B cell (primary cell): ENCODE measurements at regions not wholly inside any gene's neighbourhood (a gene's known extent, or its start where the extent isn't known, plus 50 kb on each side); places are given as distances from the start of the nearest gene placed in this dataset.

ENCODE experiments used
- ATAC-seq: fragments of 200-7000 bp; cut with Tn5 transposase; one replicate; pipeline ENCODE4 v1.10.0; 2021; ENCODE audit warnings: low read depth, mild to moderate bottlenecking, moderate number of reproducible peaks, moderate library complexity
- CTCF ChIA-PET: fragments of 350-600 bp; sonication (Branson Sonifier 250); formaldehyde crosslinking; loops from one replicate; lab custom pipeline; 2021; ENCODE audit warnings: antibody characterized with exemption, inconsistent platforms; lab: Charles Lee
- POLR2A ChIA-PET: fragments of 350-600 bp; sonication (Branson Sonifier 250); formaldehyde crosslinking; loops from one replicate; lab custom pipeline; 2021; ENCODE audit warnings: antibody characterized with exemption; lab: Charles Lee
- DNase-seq: peaks from one replicate; pipeline ENCODE4 v3.0.0; 2013
- H2AFZ ChIP-seq: 2 replicates; pipeline ENCODE4 v1.6.1; 2012; ENCODE audit warnings: mild to moderate bottlenecking, low read depth, low read length; ENCODE audit not compliant: insufficient read depth, poor library complexity, severe bottlenecking
- H3K27ac ChIP-seq, 2 donors: 1 replicate in 1 of 2; 2 replicates in 1 of 2; pipeline ENCODE4 v1.5.1; 2012 to 2013; ENCODE audit warnings: low read length in 2 of 2, mild to moderate bottlenecking in 2 of 2, moderate library complexity in 1 of 2
- H3K27me3 ChIP-seq, 4 experiments: fragments of 200-600 bp in 1 of 4; sonication (generic) in 1 of 4; replicated peaks in 1 of 4; 1 replicate in 2 of 4; 2 replicates in 2 of 4; pipeline versions ENCODE4 v1.6.1 to v1.7.0; 2013 to 2016; ENCODE audit warnings: low read length in 3 of 4, mild to moderate bottlenecking in 2 of 4, mixed read lengths in 1 of 4, moderate library complexity in 1 of 4; ENCODE audit not compliant: insufficient read depth in 4 of 4, control insufficient read depth in 3 of 4; ENCODE audit errors: control extremely low read depth in 1 of 4
- H3K36me3 ChIP-seq, 2 experiments: replicated peaks in 1 of 2; 1 replicate in 1 of 2; 2 replicates in 1 of 2; pipeline versions ENCODE4 v1.6.1 to v1.7.1; 2013; ENCODE audit warnings: low read length in 1 of 2; ENCODE audit not compliant: insufficient read depth in 2 of 2, control insufficient read depth in 1 of 2; ENCODE audit errors: control extremely low read depth in 1 of 2, extremely low read depth in 1 of 2
- H3K4me1 ChIP-seq, 2 donors: fragments of 200-600 bp in 1 of 2; sonication (generic) in 1 of 2; 1 replicate in 1 of 2; 2 replicates in 1 of 2; pipeline versions ENCODE4 v1.5.1 to v1.6.1; 2013 to 2017; ENCODE audit warnings: low read length in 2 of 2; ENCODE audit not compliant: control insufficient read depth in 2 of 2, insufficient read depth in 2 of 2
- H3K4me2 ChIP-seq: replicated peaks from 2 replicates; pipeline ENCODE3; 2012; ENCODE audit warnings: mild to moderate bottlenecking, low read depth, low read length; ENCODE audit not compliant: poor library complexity, severe bottlenecking
- H3K4me3 ChIP-seq, 5 experiments: fragments of 200-600 bp in 1 of 5; sonication (generic) in 1 of 5; 1 replicate in 3 of 5; 2 replicates in 2 of 5; pipeline versions ENCODE4 v1.5.1 to v1.7.0; 2011 to 2016; ENCODE audit warnings: low read length in 4 of 5, mild to moderate bottlenecking in 4 of 5, low read depth in 2 of 5, control low read depth in 1 of 5, moderate library complexity in 1 of 5; ENCODE audit not compliant: insufficient read depth in 1 of 5; ENCODE audit errors: control extremely low read depth in 1 of 5, extremely low read depth in 1 of 5
- H3K79me2 ChIP-seq: fragments of 200-600 bp; sonication (generic); one replicate; pipeline ENCODE4 v1.6.0; 2016; ENCODE audit warnings: low read length; ENCODE audit not compliant: control insufficient read depth, insufficient read depth
- H3K9ac ChIP-seq: fragments of 200-600 bp; sonication (generic); 2 replicates; pipeline ENCODE4 v1.6.1; 2017; ENCODE audit warnings: mild to moderate bottlenecking, low read length, moderate library complexity
- H3K9me3 ChIP-seq, 3 donors: one replicate each; pipeline versions ENCODE4 v1.6.1 to v1.7.1; 2013; ENCODE audit warnings: low read length in 2 of 3; ENCODE audit not compliant: control insufficient read depth in 2 of 3, insufficient read depth in 1 of 3; ENCODE audit errors: control extremely low read depth in 1 of 3
- H4K20me1 ChIP-seq: 2 replicates; pipeline ENCODE4 v1.6.0; 2012; ENCODE audit warnings: mild to moderate bottlenecking, low read length; ENCODE audit not compliant: insufficient read depth, control insufficient read depth, poor library complexity, severe bottlenecking
- H3K27ac Mint-ChIP-seq: one replicate; pipeline ENCODE4 v1.8.0; 2021; ENCODE audit warnings: mixed read lengths
- H3K27me3 Mint-ChIP-seq: one replicate; pipeline ENCODE4 v1.8.0; 2021; ENCODE audit warnings: mixed read lengths
- H3K4me1 Mint-ChIP-seq: one replicate; pipeline ENCODE4 v1.8.0; 2021; ENCODE audit warnings: mixed read lengths
- H3K4me3 Mint-ChIP-seq: one replicate; pipeline ENCODE4 v1.8.0; 2021; ENCODE audit warnings: mixed read lengths
- H3K9me3 Mint-ChIP-seq: one replicate; pipeline ENCODE4 v1.8.0; 2022; ENCODE audit warnings: mixed read lengths; ENCODE audit not compliant: insufficient read depth
- EZH2 ChIP-seq: IDR thresholded peaks from 2 replicates; pipeline ENCODE4 v1.6.1; 2012; ENCODE audit warnings: borderline replicate concordance, low read depth, mild to moderate bottlenecking, moderate library complexity, low read length; ENCODE audit not compliant: insufficient read depth, poor library complexity, severe bottlenecking
- WGBS: methylation state at CpG from one replicate; pipeline ENCODE4 v1.1.5; 2013; ENCODE audit warnings: missing lambda C conversion rate; ENCODE audit not compliant: insufficient coverage; 5-methylcytosine and 5-hydroxymethylcytosine counted together
- intact Hi-C: fragments of 100-400 bp; cut with micrococcal nuclease; formaldehyde crosslinking; loops from one replicate; pipeline ENCODE4 v1.10.0; 2022
- TF ChIP-seq, protein P1 (sequence below): fragments of 200-600 bp; IDR thresholded peaks from one replicate; pipeline ENCODE4 v1.8.0; 2022; ENCODE audit warnings: antibody characterized with exemption, mild to moderate bottlenecking

DNA sequence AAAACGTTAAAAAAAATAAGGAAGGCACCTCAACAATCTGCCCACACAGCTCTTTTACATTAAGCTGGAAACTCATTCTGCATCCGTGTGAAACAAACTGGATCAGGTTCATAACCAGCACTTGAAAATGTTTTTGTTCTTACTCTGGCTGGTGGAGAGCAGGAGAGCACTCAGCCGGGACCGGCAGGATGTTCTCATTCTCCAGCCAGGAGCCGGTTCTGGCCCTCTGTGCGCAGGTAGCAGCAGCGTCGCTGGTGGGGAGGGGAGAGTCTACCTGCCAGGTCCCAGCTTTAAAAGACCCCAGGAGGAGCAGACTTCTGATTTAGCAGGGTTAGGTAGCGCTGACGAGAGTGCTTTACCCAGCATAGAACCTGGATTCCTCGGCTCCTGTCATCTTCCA is 834.9 kb upstream of the SALL3 start:
- ATAC-seq (no peak), DNase-seq (no peak)
- peaks cover 5% of the 10 kb centered on the region for H3K9me3 Mint-ChIP-seq
- Histone ChIP-seq H3K4me3 (no peak overlapping the region), H4K20me1 (no peaks in the 10 kb centered on the region), H3K36me3 (no peaks in the 10 kb centered on the region), H3K27ac (no peak overlapping the region), H2AFZ (no peak overlapping the region), H3K9ac (no peak overlapping the region), H3K4me2 (no peak overlapping the region), H3K9me3 (peaks cover 0 to 3% (median 0%) of the 10 kb centered on the region in 3 donors), H3K27me3 (no peaks in the 10 kb centered on the region), H3K4me1 (no peaks in the 10 kb centered on the region), H3K79me2 (no peaks in the 10 kb centered on the region)
- no peak overlapping the region for H3K4me3 Mint-ChIP-seq
- WGBS, result 90% methylated on average over 11 of the region's 11 CpGs
- intact Hi-C loops, result no loop called here
- no peak overlapping the region for H3K27ac Mint-ChIP-seq
- H3K4me1 Mint-ChIP-seq, result no peaks in the 10 kb centered on the region
- ChIA-PET CTCF (no interaction called here), POLR2A (no interaction called here)
- no peak for TF ChIP-seq EZH2
- TF ChIP-seq, protein P1, sequence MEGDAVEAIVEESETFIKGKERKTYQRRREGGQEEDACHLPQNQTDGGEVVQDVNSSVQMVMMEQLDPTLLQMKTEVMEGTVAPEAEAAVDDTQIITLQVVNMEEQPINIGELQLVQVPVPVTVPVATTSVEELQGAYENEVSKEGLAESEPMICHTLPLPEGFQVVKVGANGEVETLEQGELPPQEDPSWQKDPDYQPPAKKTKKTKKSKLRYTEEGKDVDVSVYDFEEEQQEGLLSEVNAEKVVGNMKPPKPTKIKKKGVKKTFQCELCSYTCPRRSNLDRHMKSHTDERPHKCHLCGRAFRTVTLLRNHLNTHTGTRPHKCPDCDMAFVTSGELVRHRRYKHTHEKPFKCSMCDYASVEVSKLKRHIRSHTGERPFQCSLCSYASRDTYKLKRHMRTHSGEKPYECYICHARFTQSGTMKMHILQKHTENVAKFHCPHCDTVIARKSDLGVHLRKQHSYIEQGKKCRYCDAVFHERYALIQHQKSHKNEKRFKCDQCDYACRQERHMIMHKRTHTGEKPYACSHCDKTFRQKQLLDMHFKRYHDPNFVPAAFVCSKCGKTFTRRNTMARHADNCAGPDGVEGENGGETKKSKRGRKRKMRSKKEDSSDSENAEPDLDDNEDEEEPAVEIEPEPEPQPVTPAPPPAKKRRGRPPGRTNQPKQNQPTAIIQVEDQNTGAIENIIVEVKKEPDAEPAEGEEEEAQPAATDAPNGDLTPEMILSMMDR, result no peak
- no peaks in the 10 kb centered on the region for H3K27me3 Mint-ChIP-seq

DNA sequence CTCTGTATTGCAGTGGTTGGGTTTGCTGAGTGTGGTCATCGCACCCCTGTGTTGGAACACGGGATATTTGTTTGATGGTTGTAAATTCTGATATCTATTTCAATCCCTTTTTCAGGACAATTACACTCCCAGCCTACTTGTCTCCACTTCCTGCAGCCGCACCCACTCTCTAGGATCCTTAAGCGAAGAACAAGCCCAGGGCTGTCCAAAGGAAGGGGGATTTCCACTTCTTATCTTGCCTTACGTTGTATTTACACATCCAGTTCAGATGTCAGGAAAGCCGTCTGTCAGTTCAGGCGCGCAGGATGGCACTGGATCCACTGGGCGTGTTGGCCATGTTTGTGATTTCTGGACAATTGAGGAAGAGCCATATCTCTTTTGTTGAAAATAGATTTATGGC is 834.5 kb upstream of the SALL3 start:
- H3K9me3 Mint-ChIP-seq, result peaks cover 5% of the 10 kb centered on the region
- no peaks in the 10 kb centered on the region for H4K20me1 ChIP-seq
- ChIA-PET CTCF (no interaction called here), POLR2A (no interaction called here)
- H3K79me2 ChIP-seq, result no peaks in the 10 kb centered on the region
- WGBS, result no CpG with 5 or more reads among the region's 9 CpGs
- no peak for DNase-seq
- no peak for ATAC-seq
- no peak overlapping the region for H3K4me3 ChIP-seq
- H3K4me1 ChIP-seq, result no peaks in the 10 kb centered on the region
- H3K9ac ChIP-seq, result no peak overlapping the region
- no peaks in the 10 kb centered on the region for H3K36me3 ChIP-seq
- H3K4me3 Mint-ChIP-seq, result no peak overlapping the region
- no peaks in the 10 kb centered on the region for H3K27me3 ChIP-seq
- H3K27me3 Mint-ChIP-seq, result no peaks in the 10 kb centered on the region
- intact Hi-C loops, result no loop called here
- no peak overlapping the region for H2AFZ ChIP-seq
- peaks cover 0 to 3% (median 0%) of the 10 kb centered on the region in 3 donors for H3K9me3 ChIP-seq
- no peak overlapping the region for H3K27ac Mint-ChIP-seq
- no peaks in the 10 kb centered on the region for H3K4me1 Mint-ChIP-seq
- no peak overlapping the region for H3K4me2 ChIP-seq
- H3K27ac ChIP-seq, result no peak overlapping the region
- no peak for TF ChIP-seq EZH2
- TF ChIP-seq, protein P1, result no peak
